ENCODE measurements at regions not wholly inside any gene's neighbourhood (a gene's known extent, or its start where the extent isn't known, plus 50 kb on each side); places are given as distances from the start of the nearest gene placed in this dataset.
"Not testable (repeated sequence)": the region's sequence is repeated elsewhere in the genome, so short reads cannot be mapped to it uniquely, and the experiment has no call there.

GRCh38 chr2:62627667-62628066 lies 77.8 kb upstream of the EHBP1 start:
- Histone ChIP-seq H3K9me3 (ENCODE audit: control insufficient read depth, low read length) (no peaks in the 10 kb centered on the region), H3K79me2 (no peaks in the 10 kb centered on the region), H3K9ac (no peak overlapping the region), H3K4me2 (ENCODE audit: low read length) (no peak overlapping the region), H3K36me3 (ENCODE audit: control insufficient read depth, insufficient read depth, low read length) (no peaks in the 10 kb centered on the region), H3K4me1 (no peaks in the 10 kb centered on the region), H3K27me3 (ENCODE audit: control insufficient read depth, insufficient read depth, low read length) (no peaks in the 10 kb centered on the region), H2AFZ (no peak overlapping the region), H3K27ac (no peak overlapping the region), H3K4me3 (ENCODE audit: low read depth, low read length) (no peak overlapping the region)
- TF ChIP-seq, protein P1, sequence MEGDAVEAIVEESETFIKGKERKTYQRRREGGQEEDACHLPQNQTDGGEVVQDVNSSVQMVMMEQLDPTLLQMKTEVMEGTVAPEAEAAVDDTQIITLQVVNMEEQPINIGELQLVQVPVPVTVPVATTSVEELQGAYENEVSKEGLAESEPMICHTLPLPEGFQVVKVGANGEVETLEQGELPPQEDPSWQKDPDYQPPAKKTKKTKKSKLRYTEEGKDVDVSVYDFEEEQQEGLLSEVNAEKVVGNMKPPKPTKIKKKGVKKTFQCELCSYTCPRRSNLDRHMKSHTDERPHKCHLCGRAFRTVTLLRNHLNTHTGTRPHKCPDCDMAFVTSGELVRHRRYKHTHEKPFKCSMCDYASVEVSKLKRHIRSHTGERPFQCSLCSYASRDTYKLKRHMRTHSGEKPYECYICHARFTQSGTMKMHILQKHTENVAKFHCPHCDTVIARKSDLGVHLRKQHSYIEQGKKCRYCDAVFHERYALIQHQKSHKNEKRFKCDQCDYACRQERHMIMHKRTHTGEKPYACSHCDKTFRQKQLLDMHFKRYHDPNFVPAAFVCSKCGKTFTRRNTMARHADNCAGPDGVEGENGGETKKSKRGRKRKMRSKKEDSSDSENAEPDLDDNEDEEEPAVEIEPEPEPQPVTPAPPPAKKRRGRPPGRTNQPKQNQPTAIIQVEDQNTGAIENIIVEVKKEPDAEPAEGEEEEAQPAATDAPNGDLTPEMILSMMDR (IDR thresholded peaks at IDR 0.05): no peak

DNA sequence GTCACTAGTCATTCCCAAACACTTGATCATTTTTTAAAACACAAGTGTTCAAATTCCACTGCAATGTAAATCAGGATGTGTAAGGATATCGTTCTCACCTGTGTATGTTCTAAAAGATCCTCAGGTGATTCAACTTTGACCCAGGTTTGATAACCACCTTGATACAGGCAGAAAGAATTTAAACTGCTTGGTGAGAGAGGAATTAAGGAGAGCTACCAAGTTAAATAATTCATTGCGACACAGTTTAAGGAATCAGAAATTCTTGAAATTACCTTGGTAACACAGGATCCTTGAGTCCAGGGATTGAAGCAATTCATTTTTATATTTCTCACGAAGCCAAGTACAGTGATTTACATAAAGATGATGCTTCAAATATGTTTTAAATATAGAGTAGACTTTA lies 80.7 kb upstream of the EHBP1 start:
- Histone ChIP-seq H3K9me3 (ENCODE audit: control insufficient read depth, low read length) (no peaks in the 10 kb centered on the region), H3K79me2 (no peaks in the 10 kb centered on the region), H3K36me3 (ENCODE audit: control insufficient read depth, insufficient read depth, low read length) (no peaks in the 10 kb centered on the region), H3K4me3 (ENCODE audit: low read depth, low read length) (no peak overlapping the region), H3K4me1 (no peaks in the 10 kb centered on the region), H2AFZ (no peak overlapping the region), H3K4me2 (ENCODE audit: low read length) (no peak overlapping the region), H3K9ac (no peak overlapping the region), H3K27ac (no peak overlapping the region), H3K27me3 (ENCODE audit: control insufficient read depth, insufficient read depth, low read length) (no peaks in the 10 kb centered on the region)
- TF ChIP-seq, protein P1 (IDR thresholded peaks at IDR 0.05): no peak

- not testable (repeated sequence) for H3K36me3 ChIP-seq (ENCODE audit: control insufficient read depth, insufficient read depth, low read length); H2AFZ ChIP-seq; H3K27ac ChIP-seq; H3K9me3 ChIP-seq (ENCODE audit: control insufficient read depth, low read length); H3K4me3 ChIP-seq (ENCODE audit: low read depth, low read length); H3K9ac ChIP-seq; H3K27me3 ChIP-seq (ENCODE audit: control insufficient read depth, insufficient read depth, low read length); H3K79me2 ChIP-seq; H3K4me1 ChIP-seq; H3K4me2 ChIP-seq (ENCODE audit: low read length)
Observed at GRCh38 chr2:62616486-62616885, 89.0 kb upstream of the EHBP1 start.

DNA sequence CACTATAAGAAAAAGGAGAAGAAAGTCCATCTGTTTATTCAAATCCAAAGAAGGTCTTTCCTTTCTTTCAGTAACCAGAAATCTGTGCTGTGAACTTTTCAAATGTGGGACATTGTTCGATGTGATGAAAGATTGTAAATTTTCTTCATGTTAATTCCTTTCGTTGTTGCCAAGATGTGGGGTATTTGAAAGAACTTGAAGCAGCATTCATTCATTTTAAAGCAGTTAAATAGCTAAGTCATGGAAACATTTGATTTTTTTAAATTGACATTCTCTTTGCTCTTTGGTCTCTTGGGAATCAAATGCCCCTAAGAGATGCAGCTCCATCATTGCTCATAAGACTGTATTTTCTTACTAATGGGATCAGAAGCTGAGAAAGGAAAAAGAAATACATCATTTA lies 93.7 kb upstream of the EHBP1 start:
- H3K9ac ChIP-seq: no peak overlapping the region
- no peak overlapping the region for H3K4me2 ChIP-seq (ENCODE audit: low read length)
- H3K4me1 ChIP-seq: no peaks in the 10 kb centered on the region
- H3K4me3 ChIP-seq (ENCODE audit: low read depth, low read length): no peak overlapping the region
- H2AFZ ChIP-seq: no peak overlapping the region
- no peaks in the 10 kb centered on the region for H3K9me3 ChIP-seq (ENCODE audit: control insufficient read depth, low read length)
- H3K27me3 ChIP-seq (ENCODE audit: control insufficient read depth, insufficient read depth, low read length): no peaks in the 10 kb centered on the region
- no peaks in the 10 kb centered on the region for H3K36me3 ChIP-seq (ENCODE audit: control insufficient read depth, insufficient read depth, low read length)
- TF ChIP-seq, protein P1 (IDR thresholded peaks at IDR 0.05): no peak
- no peaks in the 10 kb centered on the region for H3K79me2 ChIP-seq
- no peak overlapping the region for H3K27ac ChIP-seq

GRCh38 chr2:62605471-62605870 lies 99.5 kb upstream of the TMEM17 start:
- not testable (repeated sequence) for H3K9ac ChIP-seq; H3K4me3 ChIP-seq (ENCODE audit: low read depth, low read length); H3K9me3 ChIP-seq (ENCODE audit: control insufficient read depth, low read length); H2AFZ ChIP-seq; H3K36me3 ChIP-seq (ENCODE audit: control insufficient read depth, insufficient read depth, low read length); H3K4me1 ChIP-seq; H3K27me3 ChIP-seq (ENCODE audit: control insufficient read depth, insufficient read depth, low read length); H3K27ac ChIP-seq; H3K4me2 ChIP-seq (ENCODE audit: low read length); H3K79me2 ChIP-seq

DNA sequence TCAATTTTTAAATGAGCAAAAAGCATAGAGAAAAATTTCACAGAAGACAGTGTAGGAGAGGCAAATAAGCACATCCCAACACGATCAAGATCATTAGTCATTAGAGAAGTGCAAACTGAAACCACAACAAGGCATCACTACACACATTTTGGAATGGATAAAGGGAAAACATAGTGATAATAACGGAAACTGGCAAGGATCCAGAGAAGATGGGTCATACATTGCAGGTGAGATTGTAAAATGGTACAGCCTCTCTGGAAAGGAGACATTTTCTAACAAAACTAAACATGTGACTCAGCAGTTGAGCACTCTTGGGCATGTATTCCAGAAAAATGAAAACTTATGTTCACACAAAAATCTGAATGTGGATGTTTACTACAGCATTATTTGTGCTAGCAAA lies 98.3 kb upstream of the TMEM17 start:
- TF ChIP-seq, protein P1 (IDR thresholded peaks at IDR 0.05): no peak
- Histone ChIP-seq H3K4me3 (ENCODE audit: low read depth, low read length) (no peak overlapping the region), H3K4me1 (no peaks in the 10 kb centered on the region), H3K9me3 (ENCODE audit: control insufficient read depth, low read length) (no peaks in the 10 kb centered on the region), H3K27me3 (ENCODE audit: control insufficient read depth, insufficient read depth, low read length) (no peaks in the 10 kb centered on the region), H3K4me2 (ENCODE audit: low read length) (no peak overlapping the region), H3K36me3 (ENCODE audit: control insufficient read depth, insufficient read depth, low read length) (no peaks in the 10 kb centered on the region), H3K9ac (no peak overlapping the region), H2AFZ (no peak overlapping the region), H3K79me2 (no peaks in the 10 kb centered on the region), H3K27ac (no peak overlapping the region)
